Rectal smooth muscle tissue (tissue), 1 donor: ENCODE measurements at regions not wholly inside any gene's neighbourhood (a gene's known extent, or its start where the extent isn't known, plus 50 kb on each side); places are given as distances from the start of the nearest gene placed in this dataset.
"Not testable (repeated sequence)": the region's sequence is repeated elsewhere in the genome, so short reads cannot be mapped to it uniquely, and the experiment has no call there.

ENCODE experiments used
- H3K27ac ChIP-seq: one replicate; pipeline ENCODE4 v1.7.0; 2013; ENCODE audit warnings: low read depth, low read length, inconsistent platforms
- H3K27me3 ChIP-seq: one replicate; pipeline ENCODE4 v1.7.0; 2013; ENCODE audit warnings: low read length; ENCODE audit not compliant: control insufficient read depth, insufficient read depth
- H3K36me3 ChIP-seq: one replicate; pipeline ENCODE4 v1.7.0; 2013; ENCODE audit warnings: low read length; ENCODE audit not compliant: control insufficient read depth, insufficient read depth
- H3K4me1 ChIP-seq: one replicate; pipeline ENCODE4 v1.7.0; 2013; ENCODE audit warnings: low read length; ENCODE audit not compliant: control insufficient read depth, insufficient read depth
- H3K4me3 ChIP-seq: one replicate; pipeline ENCODE4 v1.7.0; 2013; ENCODE audit warnings: low read length
- H3K9ac ChIP-seq: one replicate; pipeline ENCODE4 v1.7.0; 2013; ENCODE audit warnings: low read length

- H3K27ac ChIP-seq, result no peak overlapping the region
- no peak overlapping the region for H3K4me3 ChIP-seq
- H3K4me1 ChIP-seq, result no peaks in the 10 kb centered on the region
- H3K27me3 ChIP-seq, result no peaks in the 10 kb centered on the region
- no peaks in the 10 kb centered on the region for H3K36me3 ChIP-seq
- H3K9ac ChIP-seq, result no peak overlapping the region
Measured at GRCh38 chr21:28614791-28615190, 377.9 kb downstream of the LTN1 start.

GRCh38 chr21:28608646-28609045, 384.0 kb downstream of the LTN1 start:
- H3K4me1 ChIP-seq, result no peaks in the 10 kb centered on the region
- H3K9ac ChIP-seq, result no peak overlapping the region
- H3K27me3 ChIP-seq, result no peaks in the 10 kb centered on the region
- no peaks in the 10 kb centered on the region for H3K36me3 ChIP-seq
- no peak overlapping the region for H3K27ac ChIP-seq
- H3K4me3 ChIP-seq, result no peak overlapping the region

DNA sequence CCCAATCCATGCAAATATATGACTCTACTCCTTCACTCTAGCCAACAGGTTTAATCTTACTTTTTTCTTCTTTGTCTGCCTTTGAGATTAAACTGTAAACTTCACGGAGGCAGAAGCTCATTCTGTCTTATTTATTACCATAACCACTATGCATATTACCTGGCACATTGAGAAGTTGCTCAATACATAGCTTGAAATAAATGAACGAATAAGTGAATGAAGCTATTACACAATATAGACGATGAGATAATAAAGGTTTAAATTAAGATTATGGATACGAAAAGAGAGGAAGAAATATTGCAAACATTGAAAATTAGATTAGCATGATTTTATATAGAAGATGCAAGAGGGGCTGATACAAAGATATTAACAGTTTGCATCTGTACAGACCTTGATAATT, 385.1 kb downstream of the LTN1 start:
- H3K4me1 ChIP-seq, result no peaks in the 10 kb centered on the region
- no peak overlapping the region for H3K9ac ChIP-seq
- no peaks in the 10 kb centered on the region for H3K36me3 ChIP-seq
- no peak overlapping the region for H3K4me3 ChIP-seq
- no peaks in the 10 kb centered on the region for H3K27me3 ChIP-seq
- H3K27ac ChIP-seq, result no peak overlapping the region

GRCh38 chr21:28604946-28605537, 387.6 kb downstream of the LTN1 start:
- no peaks in the 10 kb centered on the region for H3K36me3 ChIP-seq

GRCh38 chr21:28602546-28602945, 390.1 kb downstream of the LTN1 start:
- H3K4me3 ChIP-seq, result no peak overlapping the region
- H3K27me3 ChIP-seq, result no peaks in the 10 kb centered on the region
- H3K27ac ChIP-seq, result no peak overlapping the region
- H3K36me3 ChIP-seq, result no peaks in the 10 kb centered on the region
- no peak overlapping the region for H3K9ac ChIP-seq
- H3K4me1 ChIP-seq, result no peaks in the 10 kb centered on the region

More at GRCh38 chr21:28604946-28605537, 387.6 kb downstream of the LTN1 start:
- no peak overlapping the region for H3K27ac ChIP-seq
- no peak overlapping the region for H3K4me3 ChIP-seq
- H3K4me1 ChIP-seq, result no peaks in the 10 kb centered on the region
- no peaks in the 10 kb centered on the region for H3K27me3 ChIP-seq
- H3K9ac ChIP-seq, result no peak overlapping the region

GRCh38 chr21:28598214-28598613, 394.5 kb downstream of the LTN1 start:
- Histone ChIP-seq H3K4me3 (no peak overlapping the region), H3K27me3 (no peaks in the 10 kb centered on the region), H3K36me3 (no peaks in the 10 kb centered on the region), H3K27ac (no peak overlapping the region), H3K9ac (no peak overlapping the region), H3K4me1 (no peaks in the 10 kb centered on the region)

DNA sequence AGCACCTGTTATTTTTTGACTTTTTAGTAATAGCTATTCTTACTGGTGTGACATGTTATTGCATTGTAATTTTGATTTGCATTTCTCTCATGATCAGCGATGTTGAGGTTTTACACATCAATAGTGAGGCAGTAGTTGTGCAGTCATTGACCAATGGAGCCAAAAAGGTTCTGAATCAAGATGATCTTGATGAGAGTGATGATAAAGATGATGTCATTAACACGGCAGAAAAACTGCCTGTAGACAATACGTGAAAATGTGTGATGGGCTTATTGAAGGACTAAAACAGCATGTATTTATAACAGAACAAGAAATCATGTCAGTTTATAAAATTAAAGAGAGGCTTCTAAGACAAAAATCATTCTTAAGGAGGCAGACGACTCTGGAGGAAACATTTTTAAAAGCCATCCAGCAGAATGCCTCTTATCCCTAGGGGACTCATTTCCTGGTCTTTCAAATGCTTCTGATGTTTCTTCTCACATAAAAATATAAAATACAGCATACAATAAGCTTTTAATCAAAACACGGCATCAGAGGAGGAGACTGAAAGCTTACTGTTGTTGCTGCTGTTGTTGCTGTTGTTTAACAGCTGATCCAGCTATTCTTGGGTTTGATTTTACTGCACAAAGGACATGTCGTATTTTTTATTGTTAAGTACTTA, 400.3 kb downstream of the LTN1 start:
- no peak overlapping the region for H3K4me3 ChIP-seq
- no peaks in the 10 kb centered on the region for H3K36me3 ChIP-seq
- no peak overlapping the region for H3K9ac ChIP-seq
- no peaks in the 10 kb centered on the region for H3K27me3 ChIP-seq
- no peak overlapping the region for H3K27ac ChIP-seq
- H3K4me1 ChIP-seq, result no peaks in the 10 kb centered on the region

DNA sequence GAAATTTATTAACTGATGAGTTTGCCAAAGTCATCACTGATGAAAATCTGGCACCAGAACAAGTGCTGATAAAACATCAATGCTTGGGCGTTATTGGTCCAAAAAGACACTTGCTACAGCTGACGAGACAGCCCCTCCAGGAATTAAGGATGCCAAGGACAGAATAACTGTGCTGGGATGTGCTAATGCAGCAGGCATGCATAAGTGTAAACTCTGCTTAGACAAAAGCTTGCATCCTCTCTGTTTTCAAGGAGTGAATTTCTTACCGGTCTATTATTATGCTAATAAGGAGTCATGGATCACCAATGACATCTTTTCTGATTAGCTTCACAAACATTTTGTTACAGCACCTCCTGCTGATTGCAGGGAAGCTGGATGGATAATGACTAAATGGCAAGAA, 402.0 kb downstream of the LTN1 start:
- H3K27me3 ChIP-seq, result no peaks in the 10 kb centered on the region
- H3K27ac ChIP-seq, result no peak overlapping the region
- no peaks in the 10 kb centered on the region for H3K4me1 ChIP-seq

GRCh38 chr21:28590026-28590425, 402.7 kb downstream of the LTN1 start:
- H3K27me3 ChIP-seq, result no peaks in the 10 kb centered on the region
- no peak overlapping the region for H3K4me3 ChIP-seq
- no peaks in the 10 kb centered on the region for H3K36me3 ChIP-seq
- H3K9ac ChIP-seq, result no peak overlapping the region
- no peak overlapping the region for H3K27ac ChIP-seq
- no peaks in the 10 kb centered on the region for H3K4me1 ChIP-seq

More for the DNA sequence above, 402.0 kb downstream of the LTN1 start:
- no peaks in the 10 kb centered on the region for H3K36me3 ChIP-seq
- no peak overlapping the region for H3K4me3 ChIP-seq
- no peak overlapping the region for H3K9ac ChIP-seq

GRCh38 chr21:28588997-28589396, 403.7 kb downstream of the LTN1 start:
- Histone ChIP-seq H3K9ac (no peak overlapping the region), H3K4me1 (no peaks in the 10 kb centered on the region), H3K27ac (no peak overlapping the region), H3K27me3 (no peaks in the 10 kb centered on the region), H3K36me3 (no peaks in the 10 kb centered on the region), H3K4me3 (no peak overlapping the region)

DNA sequence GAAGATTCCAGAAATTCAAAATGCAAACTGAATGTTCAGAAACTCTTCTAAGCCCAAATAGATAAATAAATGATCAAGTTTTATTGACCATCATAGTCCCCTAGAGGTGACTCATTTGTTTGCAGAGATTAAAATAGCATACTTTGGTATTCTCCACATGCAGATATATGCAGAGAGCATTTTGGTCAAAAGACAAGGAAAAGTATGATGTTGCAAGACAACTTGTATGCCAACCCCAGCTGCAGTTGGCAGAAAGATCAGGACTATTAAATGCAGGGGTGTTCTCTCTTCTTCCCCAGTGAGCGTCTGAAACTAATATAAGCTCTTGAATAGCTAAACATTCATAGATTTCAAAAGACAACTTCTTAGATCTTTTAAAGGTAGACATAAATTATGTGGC, 404.9 kb downstream of the LTN1 start:
- Histone ChIP-seq H3K36me3 (no peaks in the 10 kb centered on the region), H3K4me3 (no peak overlapping the region), H3K4me1 (no peaks in the 10 kb centered on the region), H3K9ac (no peak overlapping the region), H3K27me3 (no peaks in the 10 kb centered on the region), H3K27ac (no peak overlapping the region)

DNA sequence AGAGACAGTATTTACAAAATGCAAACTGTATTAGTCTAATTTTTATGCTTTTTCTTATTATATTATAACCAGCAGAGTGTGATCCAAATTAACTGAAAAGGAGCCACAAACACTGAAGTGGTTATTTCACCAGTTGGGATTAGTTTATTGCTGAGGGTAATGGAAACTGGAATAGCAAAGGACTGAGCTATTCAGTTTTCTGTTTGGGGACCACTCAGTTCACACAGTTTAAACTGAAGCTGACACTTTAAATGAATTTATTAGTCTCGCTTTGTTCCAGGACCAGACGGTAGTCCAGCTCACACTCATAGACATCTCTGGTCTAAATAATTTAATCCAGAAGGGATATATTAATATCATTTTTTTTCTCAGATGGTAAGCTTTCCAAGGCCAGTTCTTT, 410.7 kb downstream of the LTN1 start:
- Histone ChIP-seq H3K4me3 (no peak overlapping the region), H3K27ac (no peak overlapping the region), H3K9ac (no peak overlapping the region), H3K36me3 (no peaks in the 10 kb centered on the region), H3K27me3 (no peaks in the 10 kb centered on the region), H3K4me1 (no peaks in the 10 kb centered on the region)

GRCh38 chr21:28581311-28581731, 411.4 kb downstream of the LTN1 start:
- H3K27me3 ChIP-seq, H3K9ac ChIP-seq, H3K4me1 ChIP-seq, H3K4me3 ChIP-seq, H3K27ac ChIP-seq, H3K36me3 ChIP-seq: not testable (repeated sequence)
